ENCODE measurements at regions not wholly inside any gene's neighbourhood (a gene's known extent, or its start where the extent isn't known, plus 50 kb on each side); places are given as distances from the start of the nearest gene placed in this dataset.
A peak's percentile ranks its signal among the peaks of the same experiment; 100 is the strongest.

DNA sequence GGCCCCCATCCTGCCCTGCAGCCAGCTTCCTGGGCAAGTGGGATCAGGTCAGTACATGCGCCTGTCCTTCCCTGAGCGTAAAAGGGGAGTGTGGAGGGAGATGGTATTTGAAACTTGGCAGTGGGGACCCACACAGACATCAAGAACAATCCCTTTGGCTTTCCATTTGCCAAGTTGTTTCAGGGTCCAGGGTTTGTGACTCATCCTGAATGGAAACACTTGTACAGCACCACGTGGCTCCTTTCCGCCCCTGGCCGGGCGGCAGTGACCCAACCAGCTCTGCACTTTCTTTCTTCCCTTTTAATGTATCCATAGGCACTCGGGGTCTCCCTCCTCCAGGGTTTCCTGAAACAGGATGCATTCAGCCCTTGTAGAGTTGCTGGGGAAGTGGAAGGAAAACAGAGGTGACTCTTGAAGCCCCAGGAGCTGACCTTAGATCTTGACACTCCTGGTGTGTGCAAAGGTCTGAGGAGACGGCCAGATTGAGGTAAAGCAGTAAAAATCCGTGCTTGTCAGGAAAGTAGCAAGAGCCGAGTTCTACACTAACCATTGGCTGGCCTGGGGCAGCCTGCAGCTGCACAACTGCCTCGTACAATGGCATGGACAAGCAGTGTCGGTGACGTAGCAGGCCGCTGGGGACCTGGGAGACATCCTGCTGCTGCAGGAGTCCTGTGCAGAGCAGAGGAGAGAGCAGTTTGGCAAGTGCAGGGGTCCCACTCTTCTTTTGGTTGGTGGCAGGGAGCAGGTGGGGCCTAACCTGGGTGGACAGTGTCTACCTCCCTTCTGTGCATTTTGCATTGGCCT lies 189.8 kb downstream of the SNX19 start:
- Histone ChIP-seq H3K4me3 (ENCODE audit: low read depth in 2 of 2, low read length in 2 of 2) (no peak overlapping the region), H3K9me3 (ENCODE audit: control insufficient read depth, insufficient read depth, low read depth, low read length) (peaks cover 4% of the 10 kb centered on the region; the same call in 1 of the 2 replicates), H3K27me3 (ENCODE audit: control insufficient read depth, insufficient read depth, low read length) (no peaks in the 10 kb centered on the region), H3K4me1 (ENCODE audit: control insufficient read depth, insufficient read depth, low read length) (peaks cover 31% of the 10 kb centered on the region), H3K27ac (ENCODE audit: low read length) (peak overlapping the region; percentile 54; the same call in 1 of the 2 replicates), H3K36me3 (ENCODE audit: control insufficient read depth, insufficient read depth, low read length) (no peaks in the 10 kb centered on the region)
- ChIA-PET CTCF (no interaction called here), POLR2A (interaction anchor here (1.2 kb wide), 1 partner anchor 56 kb away, joined by 4 read pairs; no protein-coding TSS in a partner anchor)
- TF ChIP-seq, protein P1, sequence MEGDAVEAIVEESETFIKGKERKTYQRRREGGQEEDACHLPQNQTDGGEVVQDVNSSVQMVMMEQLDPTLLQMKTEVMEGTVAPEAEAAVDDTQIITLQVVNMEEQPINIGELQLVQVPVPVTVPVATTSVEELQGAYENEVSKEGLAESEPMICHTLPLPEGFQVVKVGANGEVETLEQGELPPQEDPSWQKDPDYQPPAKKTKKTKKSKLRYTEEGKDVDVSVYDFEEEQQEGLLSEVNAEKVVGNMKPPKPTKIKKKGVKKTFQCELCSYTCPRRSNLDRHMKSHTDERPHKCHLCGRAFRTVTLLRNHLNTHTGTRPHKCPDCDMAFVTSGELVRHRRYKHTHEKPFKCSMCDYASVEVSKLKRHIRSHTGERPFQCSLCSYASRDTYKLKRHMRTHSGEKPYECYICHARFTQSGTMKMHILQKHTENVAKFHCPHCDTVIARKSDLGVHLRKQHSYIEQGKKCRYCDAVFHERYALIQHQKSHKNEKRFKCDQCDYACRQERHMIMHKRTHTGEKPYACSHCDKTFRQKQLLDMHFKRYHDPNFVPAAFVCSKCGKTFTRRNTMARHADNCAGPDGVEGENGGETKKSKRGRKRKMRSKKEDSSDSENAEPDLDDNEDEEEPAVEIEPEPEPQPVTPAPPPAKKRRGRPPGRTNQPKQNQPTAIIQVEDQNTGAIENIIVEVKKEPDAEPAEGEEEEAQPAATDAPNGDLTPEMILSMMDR (IDR thresholded peaks at IDR 0.05) = no peak
- no peak for TF ChIP-seq POLR2AphosphoS5 (IDR thresholded peaks at IDR 0.05; ENCODE audit: low read depth, low read length)
- TF ChIP-seq, protein P2, sequence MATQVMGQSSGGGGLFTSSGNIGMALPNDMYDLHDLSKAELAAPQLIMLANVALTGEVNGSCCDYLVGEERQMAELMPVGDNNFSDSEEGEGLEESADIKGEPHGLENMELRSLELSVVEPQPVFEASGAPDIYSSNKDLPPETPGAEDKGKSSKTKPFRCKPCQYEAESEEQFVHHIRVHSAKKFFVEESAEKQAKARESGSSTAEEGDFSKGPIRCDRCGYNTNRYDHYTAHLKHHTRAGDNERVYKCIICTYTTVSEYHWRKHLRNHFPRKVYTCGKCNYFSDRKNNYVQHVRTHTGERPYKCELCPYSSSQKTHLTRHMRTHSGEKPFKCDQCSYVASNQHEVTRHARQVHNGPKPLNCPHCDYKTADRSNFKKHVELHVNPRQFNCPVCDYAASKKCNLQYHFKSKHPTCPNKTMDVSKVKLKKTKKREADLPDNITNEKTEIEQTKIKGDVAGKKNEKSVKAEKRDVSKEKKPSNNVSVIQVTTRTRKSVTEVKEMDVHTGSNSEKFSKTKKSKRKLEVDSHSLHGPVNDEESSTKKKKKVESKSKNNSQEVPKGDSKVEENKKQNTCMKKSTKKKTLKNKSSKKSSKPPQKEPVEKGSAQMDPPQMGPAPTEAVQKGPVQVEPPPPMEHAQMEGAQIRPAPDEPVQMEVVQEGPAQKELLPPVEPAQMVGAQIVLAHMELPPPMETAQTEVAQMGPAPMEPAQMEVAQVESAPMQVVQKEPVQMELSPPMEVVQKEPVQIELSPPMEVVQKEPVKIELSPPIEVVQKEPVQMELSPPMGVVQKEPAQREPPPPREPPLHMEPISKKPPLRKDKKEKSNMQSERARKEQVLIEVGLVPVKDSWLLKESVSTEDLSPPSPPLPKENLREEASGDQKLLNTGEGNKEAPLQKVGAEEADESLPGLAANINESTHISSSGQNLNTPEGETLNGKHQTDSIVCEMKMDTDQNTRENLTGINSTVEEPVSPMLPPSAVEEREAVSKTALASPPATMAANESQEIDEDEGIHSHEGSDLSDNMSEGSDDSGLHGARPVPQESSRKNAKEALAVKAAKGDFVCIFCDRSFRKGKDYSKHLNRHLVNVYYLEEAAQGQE (IDR thresholded peaks at IDR 0.05; ENCODE audit: insufficient read depth in 1 of 2, low read depth in 2 of 2, low read length in 1 of 2) = no peak
- no peak for TF ChIP-seq SIN3A (IDR thresholded peaks at IDR 0.05; ENCODE audit: borderline replicate concordance, insufficient read depth, low read depth, low read length)
- TF ChIP-seq TCF7L2 (IDR thresholded peaks at IDR 0.05; ENCODE audit: low read depth, low read length) = no peak
- no TSS peak for BruUV-seq (replicated peaks)
- no peak for DNase-seq (ENCODE audit: low read depth, low spot score)
- peak; percentile 64; the same call in 1 of the 2 replicates for ATAC-seq
- in situ Hi-C loops (cut with HindIII; ENCODE audit: low pct_unique_long_range_greater_than_20kb, low sequenced_read_pairs) (no loop called here), intact Hi-C loops (cut with micrococcal nuclease; ENCODE audit: unreplicated experiment) (no loop called here)

DNA sequence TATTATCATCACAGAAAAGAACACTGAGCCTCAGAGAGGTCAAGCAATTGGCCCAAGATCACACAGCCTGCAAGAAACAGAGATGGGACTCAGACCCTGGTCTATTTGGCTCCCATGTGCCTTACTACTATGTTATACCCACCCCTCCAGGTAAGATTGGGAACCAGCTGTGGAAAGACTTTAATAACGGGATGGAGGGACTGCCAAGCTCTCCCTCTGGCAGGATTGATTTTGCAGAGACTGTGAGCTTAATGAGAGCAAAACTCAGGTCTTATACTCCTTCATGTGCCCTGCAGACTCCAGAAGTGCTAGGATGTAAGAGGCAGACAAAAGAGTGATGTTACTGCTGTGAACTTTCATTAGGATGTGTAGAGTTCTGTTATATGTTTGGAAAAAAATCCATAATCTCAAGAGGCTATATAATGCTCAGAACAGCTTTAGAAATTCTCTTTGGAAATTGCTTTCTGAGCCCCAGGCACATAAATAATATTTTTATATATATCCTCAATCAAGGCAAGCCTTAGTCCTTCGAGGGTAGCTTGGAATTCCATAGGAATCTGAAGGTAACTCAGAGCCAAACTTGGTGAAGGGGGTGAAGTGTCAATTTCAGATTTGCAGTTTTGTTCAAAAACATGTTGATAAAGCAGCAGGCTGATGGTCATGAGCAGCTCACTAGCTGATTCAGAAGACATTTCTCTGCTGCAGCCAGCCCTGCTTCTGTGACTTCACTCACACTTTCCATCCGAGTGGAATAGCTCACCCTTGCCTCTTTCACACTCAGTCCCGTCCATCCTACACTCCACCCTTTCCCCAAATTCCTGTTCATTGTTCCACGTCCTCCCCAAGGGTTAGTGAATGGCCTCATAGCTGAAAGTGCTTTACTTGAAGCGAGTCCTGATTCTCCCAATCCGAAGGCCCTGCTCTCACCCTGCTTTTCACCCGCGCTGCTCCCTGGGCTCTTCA lies 188.8 kb downstream of the SNX19 start:
- in situ Hi-C loops (cut with HindIII; ENCODE audit: low pct_unique_long_range_greater_than_20kb, low sequenced_read_pairs) = no loop called here
- ChIA-PET POLR2A (interaction anchor here (0.7 to 1.2 kb wide), 2 partner anchors 55 to 82 kb away, joined by 3 to 4 read pairs; no protein-coding TSS in a partner anchor), CTCF (interaction anchor here (0.6 kb wide), 1 partner anchor 100 kb away, joined by 8 read pairs; no protein-coding TSS in a partner anchor)
- no TSS peak for BruUV-seq (replicated peaks)
- no peak for DNase-seq (ENCODE audit: low read depth, low spot score)
- intact Hi-C loops (cut with micrococcal nuclease; ENCODE audit: unreplicated experiment) = no loop called here
- TF ChIP-seq, protein P1 (IDR thresholded peaks at IDR 0.05) = no peak
- H3K36me3 ChIP-seq (ENCODE audit: control insufficient read depth, insufficient read depth, low read length) = no peaks in the 10 kb centered on the region
- peak overlapping the region; percentile 62 for H3K27ac ChIP-seq (ENCODE audit: low read length)
- H3K27me3 ChIP-seq (ENCODE audit: control insufficient read depth, insufficient read depth, low read length) = no peaks in the 10 kb centered on the region
- H3K4me3 ChIP-seq (ENCODE audit: low read depth in 2 of 2, low read length in 2 of 2) = no peak overlapping the region
- peaks cover 4% of the 10 kb centered on the region; the same call in 1 of the 2 replicates for H3K9me3 ChIP-seq (ENCODE audit: control insufficient read depth, insufficient read depth, low read depth, low read length)
- peak; percentile 27; the same call in 1 of the 2 replicates for ATAC-seq
- peaks cover 31% of the 10 kb centered on the region for H3K4me1 ChIP-seq (ENCODE audit: control insufficient read depth, insufficient read depth, low read length)

Data from Panc1 (cell line).